ENCODE measurements at regions not wholly inside any gene's neighbourhood (a gene's known extent, or its start where the extent isn't known, plus 50 kb on each side); places are given as distances from the start of the nearest gene placed in this dataset.

DNA sequence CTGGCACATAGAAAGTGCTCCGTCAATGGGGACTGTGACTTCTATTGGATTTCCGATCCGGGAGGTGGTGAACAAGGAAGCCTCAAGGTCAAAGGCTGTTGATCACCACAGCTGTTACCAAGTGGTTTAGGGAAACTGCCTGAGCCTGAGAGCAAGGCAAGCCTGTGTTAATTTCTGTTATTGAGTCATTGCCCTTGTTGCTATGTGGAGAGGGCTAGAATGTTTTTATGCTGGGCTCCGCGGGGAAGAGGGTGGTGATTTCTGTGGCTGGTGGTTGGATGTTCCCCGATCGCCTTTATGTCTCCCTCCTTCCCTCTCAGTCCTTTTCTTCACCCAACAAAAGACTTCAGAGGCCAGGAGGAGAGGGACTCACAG, 108.5 kb upstream of the ALX4 start:
- TF ChIP-seq, protein P1, sequence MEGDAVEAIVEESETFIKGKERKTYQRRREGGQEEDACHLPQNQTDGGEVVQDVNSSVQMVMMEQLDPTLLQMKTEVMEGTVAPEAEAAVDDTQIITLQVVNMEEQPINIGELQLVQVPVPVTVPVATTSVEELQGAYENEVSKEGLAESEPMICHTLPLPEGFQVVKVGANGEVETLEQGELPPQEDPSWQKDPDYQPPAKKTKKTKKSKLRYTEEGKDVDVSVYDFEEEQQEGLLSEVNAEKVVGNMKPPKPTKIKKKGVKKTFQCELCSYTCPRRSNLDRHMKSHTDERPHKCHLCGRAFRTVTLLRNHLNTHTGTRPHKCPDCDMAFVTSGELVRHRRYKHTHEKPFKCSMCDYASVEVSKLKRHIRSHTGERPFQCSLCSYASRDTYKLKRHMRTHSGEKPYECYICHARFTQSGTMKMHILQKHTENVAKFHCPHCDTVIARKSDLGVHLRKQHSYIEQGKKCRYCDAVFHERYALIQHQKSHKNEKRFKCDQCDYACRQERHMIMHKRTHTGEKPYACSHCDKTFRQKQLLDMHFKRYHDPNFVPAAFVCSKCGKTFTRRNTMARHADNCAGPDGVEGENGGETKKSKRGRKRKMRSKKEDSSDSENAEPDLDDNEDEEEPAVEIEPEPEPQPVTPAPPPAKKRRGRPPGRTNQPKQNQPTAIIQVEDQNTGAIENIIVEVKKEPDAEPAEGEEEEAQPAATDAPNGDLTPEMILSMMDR (conservative IDR thresholded peaks at IDR 0.05): no peak
- TF ChIP-seq ZFX (IDR thresholded peaks at IDR 0.05): no peak
- H3K27ac ChIP-seq: no peak overlapping the region

- TF ChIP-seq, protein P1 (conservative IDR thresholded peaks at IDR 0.05): no peak
- TF ChIP-seq ZFX (IDR thresholded peaks at IDR 0.05): no peak
These were observed 111.2 kb upstream of the ALX4 start for GRCh38 chr11:44421090-44421675.

GRCh38 chr11:44423289-44423688, 113.3 kb upstream of the ALX4 start:
- no peak overlapping the region for H3K27ac ChIP-seq
- no peak for TF ChIP-seq ZFX (IDR thresholded peaks at IDR 0.05)
- TF ChIP-seq, protein P1 (conservative IDR thresholded peaks at IDR 0.05): no peak

More at GRCh38 chr11:44421090-44421675, 111.2 kb upstream of the ALX4 start:
- H3K27ac ChIP-seq: no peak overlapping the region

DNA sequence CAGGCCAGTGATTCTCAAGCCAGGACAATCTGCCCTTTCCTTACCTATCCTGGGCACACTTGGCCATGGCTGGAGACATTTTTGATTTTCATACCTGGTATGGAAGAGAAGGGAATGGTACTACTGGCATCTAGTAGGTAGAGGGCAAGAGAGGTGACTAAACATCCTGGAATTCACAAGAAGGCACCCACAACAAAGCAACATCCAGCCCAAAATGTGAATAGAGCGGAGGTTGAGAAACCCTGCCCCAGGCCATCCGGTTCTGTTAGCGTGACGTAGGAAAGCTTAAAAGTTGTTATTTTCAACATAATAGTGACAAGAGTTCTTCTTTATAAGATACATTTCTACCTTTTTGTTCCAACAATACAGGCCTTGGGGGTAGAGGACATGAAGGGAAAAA, 114.9 kb upstream of the ALX4 start:
- TF ChIP-seq, protein P1 (conservative IDR thresholded peaks at IDR 0.05): no peak
- no peak for TF ChIP-seq ZFX (IDR thresholded peaks at IDR 0.05)
- no peak overlapping the region for H3K27ac ChIP-seq

DNA sequence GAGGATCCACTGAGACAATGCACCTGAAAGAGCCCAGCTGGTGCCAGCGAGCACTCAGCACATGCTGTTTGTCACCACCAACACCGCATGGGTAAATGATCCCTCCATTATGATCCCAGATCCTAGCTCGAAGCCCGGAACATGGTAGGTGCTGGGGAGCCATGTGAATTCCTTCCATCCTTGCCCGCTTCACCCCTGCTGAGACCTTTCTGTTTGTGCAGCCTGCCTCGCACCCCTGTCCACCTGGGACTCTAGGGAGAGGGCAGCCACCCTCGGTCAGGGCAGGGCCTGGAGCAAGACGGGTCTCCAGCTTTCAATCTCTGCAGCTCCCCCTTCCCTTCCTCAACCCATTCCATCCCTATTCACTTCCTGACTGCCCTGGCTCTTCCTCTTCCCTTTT, 116.2 kb upstream of the ALX4 start:
- TF ChIP-seq, protein P1 (conservative IDR thresholded peaks at IDR 0.05): no peak
- TF ChIP-seq ZFX (IDR thresholded peaks at IDR 0.05): no peak
- H3K27ac ChIP-seq: no peak overlapping the region

- H3K27ac ChIP-seq: no peak overlapping the region
- TF ChIP-seq ZFX (IDR thresholded peaks at IDR 0.05): no peak
These were observed 117.0 kb upstream of the ALX4 start for GRCh38 chr11:44426958-44427357.

- TF ChIP-seq, protein P1 (conservative IDR thresholded peaks at IDR 0.05): peak; percentile 61
- TF ChIP-seq ZFX (IDR thresholded peaks at IDR 0.05): no peak
- H3K27ac ChIP-seq: no peak overlapping the region
These were observed 117.5 kb upstream of the ALX4 start for GRCh38 chr11:44427432-44427831.

DNA sequence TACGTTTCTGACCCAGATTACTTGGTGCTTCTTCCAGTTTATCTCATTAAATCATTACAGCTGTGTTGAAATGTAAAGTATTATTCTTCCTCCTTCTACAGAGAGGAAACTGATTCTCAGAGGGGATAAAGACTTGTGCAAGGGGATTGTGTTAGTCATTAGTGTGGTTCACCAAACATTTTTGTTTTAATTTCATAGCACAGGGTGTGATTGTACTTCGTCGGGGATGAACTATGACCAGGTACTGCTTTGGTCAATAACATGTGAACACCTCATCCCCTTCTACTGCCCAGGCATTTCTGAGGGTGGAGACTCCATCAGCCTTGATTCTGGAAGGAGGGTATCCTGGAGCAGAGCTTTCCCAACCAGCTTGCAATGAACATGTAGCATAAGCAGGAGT, 120.2 kb upstream of the ALX4 start:
- H3K27ac ChIP-seq: no peak overlapping the region
- TF ChIP-seq ZFX (IDR thresholded peaks at IDR 0.05): no peak
- TF ChIP-seq, protein P1 (conservative IDR thresholded peaks at IDR 0.05): no peak

All from C4-2B (cell line).